ENCODE measurements at regions not wholly inside any gene's neighbourhood (a gene's known extent, or its start where the extent isn't known, plus 50 kb on each side); places are given as distances from the start of the nearest gene placed in this dataset.

- CTCF ChIA-PET (ENCODE audit: low intra/inter-chr PET ratio) = interaction anchor here (1.1 to 1.4 kb wide), 2 partner anchors 59 to 206 kb away, joined by 3 to 5 read pairs; no protein-coding TSS in a partner anchor
- FAIRE-seq = peak; percentile 94
- TF ChIP-seq CC2D1A (IDR thresholded peaks at IDR 0.05) (0 out of 2 replicates have a peak, but pooled peaks have one; percentile 33), RAD51 (IDR thresholded peaks at IDR 0.05; ENCODE audit: borderline replicate concordance, low read depth) (no peak), DEAF1 (CRISPR knock-in tag; IDR thresholded peaks at IDR 0.05) (peak; percentile 53; the same call in 1 of the 2 replicates), CTBP1 (IDR thresholded peaks at IDR 0.05; ENCODE audit: borderline replicate concordance) (peak; percentile 49; the same call in 1 of the 2 replicates), MEF2D (tag; conservative IDR thresholded peaks at IDR 0.05; ENCODE audit: low read depth) (no peak), EHMT2 (IDR thresholded peaks at IDR 0.05) (peak; percentile 16; the same call in 1 of the 2 replicates), KLF13 (tag; IDR thresholded peaks at IDR 0.05; ENCODE audit: borderline replicate concordance, low read depth) (peak; percentile 96), SIN3A (IDR thresholded peaks at IDR 0.05; ENCODE audit: borderline replicate concordance in 2 of 2, control insufficient read depth in 1 of 2, low read depth in 2 of 2, low read length in 2 of 2) (no peak), ZNF512 (tag; IDR thresholded peaks at IDR 0.05) (no peak), STAT6 (CRISPR knock-in tag; IDR thresholded peaks at IDR 0.05) (no peak), ZNF764 (CRISPR knock-in tag; IDR thresholded peaks at IDR 0.05; ENCODE audit: low read depth) (0 out of 2 replicates have a peak, but pooled peaks have one; percentile 29), ZEB2 (IDR thresholded peaks at IDR 0.05) (peak; percentile 47; the same call in 1 of the 2 replicates), ILK (tag; IDR thresholded peaks at IDR 0.05; ENCODE audit: borderline replicate concordance, low read depth) (no peak), MTA3 (IDR thresholded peaks at IDR 0.05; ENCODE audit: borderline replicate concordance) (0 out of 2 replicates have a peak, but pooled peaks have one; percentile 20), NELFE (IDR thresholded peaks at IDR 0.05; ENCODE audit: insufficient read depth, insufficient read length) (no peak), ZBTB12 (CRISPR knock-in tag; IDR thresholded peaks at IDR 0.05) (no peak)
These were observed 62.6 kb upstream of the ADGRB3 start for GRCh38 chr6:68572525-68572924.

More at GRCh38 chr6:68572525-68572924, 62.6 kb upstream of the ADGRB3 start:
- Histone ChIP-seq H3K27me3 (ENCODE audit: control insufficient read depth in 2 of 2, insufficient read depth in 2 of 2, low read length in 2 of 2) (no peaks in the 10 kb centered on the region), H3K9ac (ENCODE audit: insufficient read depth in 1 of 2, low read depth in 2 of 2, low read length in 2 of 2) (no peak overlapping the region), H3K4me1 (replicated peaks in 1 of 2; ENCODE audit: control insufficient read depth in 2 of 2, insufficient read depth in 2 of 2, low read length in 2 of 2) (no peaks in the 10 kb centered on the region), H3K4me3 (no peak overlapping the region), H4K20me1 (replicated peaks; ENCODE audit: control insufficient read depth, insufficient read depth, low read length) (no peaks in the 10 kb centered on the region), H3K9me1 (ENCODE audit: control insufficient read depth, insufficient read depth, low read length) (no peaks in the 10 kb centered on the region), H3K79me2 (ENCODE audit: control insufficient read depth, insufficient read depth, low read length) (no peaks in the 10 kb centered on the region), H3K27ac (ENCODE audit: extremely low read depth, low read depth, low read length) (no peak overlapping the region), H3K9me3 (replicated peaks; ENCODE audit: control insufficient read depth, insufficient read depth, low read depth, low read length) (no peaks in the 10 kb centered on the region), H2AFZ (ENCODE audit: low read depth, low read length) (no peak overlapping the region), H3K4me2 (ENCODE audit: insufficient read depth, low read length) (no peak overlapping the region), H3K36me3 (ENCODE audit: control insufficient read depth, insufficient read depth, low read length) (no peaks in the 10 kb centered on the region)
- intact Hi-C loops (cut with micrococcal nuclease) = loop anchor here (1.0 to 10.0 kb wide), 5 partner anchors 63 to 395 kb away; partner anchors contain the start of gene ADGRB3
- in situ Hi-C loops (cut with MboI) = loop anchor here (5.0 kb wide), 1 partner anchor 205 kb away; no protein-coding TSS in a partner anchor
- DNase-seq (ENCODE audit: extremely low read depth in 1 of 4, low spot score in 3 of 4) = peak; percentile 51 to 83 (median 62)
- WGBS (ENCODE audit: insufficient coverage, low coverage, missing lambda C conversion rate) = 13% methylated on average over 2 of the region's 2 CpGs
- no TSS peak for BruUV-seq (replicated peaks)
- ATAC-seq = peak; percentile 92
- POLR2A ChIA-PET = interaction anchor here (0.7 to 2.0 kb wide), 4 partner anchors 10 to 206 kb away, joined by 3 to 4 read pairs (median 3); no protein-coding TSS in a partner anchor

All from K562 (cell line).